Endothelial cell of umbilical vein (primary cell): ENCODE measurements at regions not wholly inside any gene's neighbourhood (a gene's known extent, or its start where the extent isn't known, plus 50 kb on each side); places are given as distances from the start of the nearest gene placed in this dataset.

Experiments used
- CTCF ChIP-seq, 2 donors: IDR thresholded peaks; 1 replicate in 1 of 2; 2 replicates in 1 of 2; pipeline ENCODE4 v1.5.1; 2011; ENCODE audit warnings: low read length in 2 of 2, mild to moderate bottlenecking in 2 of 2, moderate library complexity in 2 of 2, control low read depth in 1 of 2, inconsistent platforms in 1 of 2, low read depth in 1 of 2; ENCODE audit not compliant: insufficient read depth in 1 of 2; ENCODE audit errors: extremely low read depth in 1 of 2
- EZH2 ChIP-seq: IDR thresholded peaks from 2 replicates; pipeline ENCODE4 v1.6.1; 2012; ENCODE audit warnings: borderline replicate concordance, low read depth, mild to moderate bottlenecking, moderate library complexity, low read length, inconsistent platforms; ENCODE audit not compliant: severe bottlenecking
- FOS ChIP-seq: IDR thresholded peaks from 2 replicates; pipeline ENCODE4 v1.6.1; 2011; ENCODE audit warnings: mild to moderate bottlenecking, low read length, moderate library complexity, borderline replicate concordance; ENCODE audit not compliant: insufficient read depth
- MAX ChIP-seq: IDR thresholded peaks from 2 replicates; pipeline ENCODE4 v1.6.1; 2011; ENCODE audit not compliant: insufficient read depth, insufficient read length
- MYC ChIP-seq: IDR thresholded peaks from one replicate; pipeline ENCODE4 v1.6.1; 2011; ENCODE audit warnings: mild to moderate bottlenecking, low read depth, low read length

DNA sequence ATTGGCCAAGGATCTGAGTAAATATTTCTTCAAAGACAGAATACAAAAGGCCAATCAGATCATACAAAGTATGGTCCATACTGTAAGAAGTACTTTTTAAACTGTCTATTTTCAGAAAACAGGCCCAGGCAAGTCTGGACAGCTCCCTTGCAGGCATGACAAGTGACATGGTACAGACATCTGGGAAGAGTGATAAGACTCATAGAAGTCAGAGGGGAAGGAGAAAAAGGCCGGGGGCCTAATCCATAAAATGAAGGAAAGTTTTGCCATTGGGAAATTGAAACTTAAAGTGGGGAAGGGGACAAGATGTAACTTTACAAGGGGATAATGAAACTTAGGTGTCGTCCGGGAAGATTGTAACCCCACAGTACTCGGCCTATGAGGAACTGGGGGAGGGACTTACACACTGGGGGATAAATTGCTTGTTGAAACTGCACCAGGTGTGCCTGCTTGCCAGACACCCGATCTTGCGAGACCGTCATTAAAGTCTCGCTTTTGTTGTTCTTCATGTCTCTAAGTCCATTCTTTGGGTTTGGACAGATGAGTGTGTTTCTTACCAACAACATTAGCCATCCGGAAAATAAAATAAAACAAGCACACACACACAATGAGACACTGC lies 684.0 kb downstream of the CDH11 start:
- no peak for TF ChIP-seq CTCF (IDR thresholded peaks at IDR 0.05; ENCODE audit: extremely low read depth in 1 of 2, insufficient read depth in 1 of 2, low read depth in 1 of 2, low read length in 2 of 2)
- no peak for TF ChIP-seq MYC
- no peak for TF ChIP-seq FOS
- no peak for TF ChIP-seq EZH2
- no peak for TF ChIP-seq MAX
